GM12878 (cell line): ENCODE measurements at regions not wholly inside any gene's neighbourhood (a gene's known extent, or its start where the extent isn't known, plus 50 kb on each side); places are given as distances from the start of the nearest gene placed in this dataset.

Experiments
- ATAC-seq: fragments of 200-7000 bp; cut with Tn5 transposase; 3 replicates; pipeline ENCODE4 v1.9.1; 2020; ENCODE audit warnings: mild to moderate bottlenecking, moderate library complexity
- BruUV-seq: library from RNA; stranded (reverse); fragments of 400-500 nt; replicated peaks from 2 replicates; lab custom pipeline; 2021; lab: Mats Ljungman, UMichigan
- CTCF ChIA-PET: fragments of 300-600 bp; sonication (Branson Sonifier 250); formaldehyde crosslinking; extraction: SDS; loops from one replicate; lab custom pipeline; 2021; ENCODE audit warnings: inconsistent platforms; lab: Yijun Ruan, JAX
- POLR2A ChIA-PET: fragments of 350-600 bp; formaldehyde crosslinking; extraction: SDS; loops from one replicate; lab custom pipeline; 2021; ENCODE audit warnings: inconsistent platforms; lab: Charles Lee
- RAD21 ChIA-PET: fragments of 300-600 bp; sonication (Branson Sonifier 250); formaldehyde crosslinking; loops from one replicate; lab custom pipeline; 2023; ENCODE audit warnings: antibody characterized with exemption; ENCODE audit not compliant: unreplicated experiment; lab: Charles Lee
- SMC1A ChIA-PET: fragments of 300-600 bp; sonication (Branson Sonifier 250); formaldehyde crosslinking; loops from one replicate; lab custom pipeline; 2023; ENCODE audit not compliant: unreplicated experiment, uncharacterized antibody; lab: Charles Lee
- DNase-seq: peaks from one replicate; pipeline ENCODE4 v3.0.0-alpha.2; 2011; ENCODE audit warnings: low read depth, low spot score
- FAIRE-seq: peaks from 3 replicates; lab custom pipeline; 2011; peaks lifted over from hg19 to GRCh38; lab: Jason Lieb, UNC
- H2AFZ ChIP-seq: 2 replicates; pipeline ENCODE4 v1.6.0; 2011; ENCODE audit warnings: low read depth, low read length, control low read depth; ENCODE audit not compliant: control insufficient read depth
- H3K27ac ChIP-seq: 2 replicates; pipeline ENCODE4 v1.5.1; 2011; ENCODE audit warnings: control low read depth; ENCODE audit not compliant: control insufficient read depth, insufficient read depth
- H3K27me3 ChIP-seq, 2 experiments: replicated peaks in 1 of 2; 2 replicates each; pipeline versions ENCODE4 v1.6.0 to v1.6.1; 2011; ENCODE audit warnings: low read length in 1 of 2; ENCODE audit not compliant: control insufficient read depth in 2 of 2, insufficient read depth in 2 of 2
- H3K36me3 ChIP-seq, 2 experiments: 2 replicates each; pipeline ENCODE4 v1.5.1; 2011; ENCODE audit warnings: low read length in 1 of 2; ENCODE audit not compliant: control insufficient read depth in 2 of 2, insufficient read depth in 2 of 2
- H3K4me1 ChIP-seq: 2 replicates; pipeline ENCODE4 v1.6.1; 2011; ENCODE audit warnings: mild to moderate bottlenecking, low read length, moderate library complexity, mixed read lengths; ENCODE audit not compliant: control insufficient read depth, insufficient read depth
- H3K4me2 ChIP-seq: 2 replicates; pipeline ENCODE4 v1.6.0; 2011; ENCODE audit warnings: control low read depth; ENCODE audit not compliant: control insufficient read depth, insufficient read depth
- H3K4me3 ChIP-seq: fragments of 200-600 bp; sonication (generic); 2 replicates; pipeline ENCODE4 v1.5.1; 2016
- H3K79me2 ChIP-seq: 2 replicates; pipeline ENCODE4 v1.6.0; 2011; ENCODE audit warnings: low read length; ENCODE audit not compliant: control insufficient read depth, insufficient read depth
- H3K9ac ChIP-seq: 2 replicates; pipeline ENCODE4 v1.8.0; 2011; ENCODE audit warnings: low read length, control low read depth, mixed read lengths; ENCODE audit not compliant: control insufficient read depth, insufficient read depth
- H3K9me3 ChIP-seq: replicated peaks from 3 replicates; pipeline ENCODE4 v1.5.1; 2011; ENCODE audit warnings: mild to moderate bottlenecking, low read length; ENCODE audit not compliant: control insufficient read depth, insufficient read depth
- H4K20me1 ChIP-seq: 2 replicates; pipeline ENCODE4 v1.6.0; 2011; ENCODE audit not compliant: control insufficient read depth, insufficient read depth
- BHLHE40 ChIP-seq, 2 experiments: fragments of 450-650 bp in 1 of 2; IDR thresholded peaks; 2 replicates each; pipeline ENCODE4 v1.6.1; 2011 to 2017; ENCODE audit warnings: low read depth in 2 of 2, borderline replicate concordance in 1 of 2, improper control_type of control experiment in 1 of 2, low read length in 1 of 2, mild to moderate bottlenecking in 1 of 2
- BRCA1 ChIP-seq: IDR thresholded peaks from 2 replicates; pipeline ENCODE4 v1.6.1; 2011; ENCODE audit warnings: low read depth, low read length, improper control_type of control experiment
- CBX3 ChIP-seq: fragments of 200-600 bp; sonication (generic); IDR thresholded peaks from 2 replicates; pipeline ENCODE4 v1.6.1; 2016; ENCODE audit warnings: low read depth, borderline replicate concordance
- CEBPB ChIP-seq, 2 experiments: fragments of 150-350 bp in 1 of 2; IDR thresholded peaks; 2 replicates each; pipeline ENCODE4 v1.6.1; 2012 to 2014; ENCODE audit warnings: low read depth in 2 of 2, low read length in 2 of 2, borderline replicate concordance in 1 of 2, inconsistent platforms in 1 of 2
- CHD2 ChIP-seq: IDR thresholded peaks from 2 replicates; pipeline ENCODE4 v1.6.1; 2011; ENCODE audit warnings: low read depth, low read length, improper control_type of control experiment, borderline replicate concordance
- CTCF ChIP-seq, 3 experiments: IDR thresholded peaks in 2 of 3; conservative IDR thresholded peaks in 1 of 3; 2 replicates each; pipeline ENCODE4 v1.5.1; 2011; ENCODE audit warnings: low read depth in 3 of 3, low read length in 3 of 3, mild to moderate bottlenecking in 3 of 3, control low read depth in 2 of 3, moderate library complexity in 2 of 3, inconsistent platforms in 1 of 3, mixed read lengths in 1 of 3; ENCODE audit not compliant: control insufficient read depth in 2 of 3, insufficient read depth in 1 of 3; ENCODE audit errors: extremely low read depth in 1 of 3
- GATAD2B ChIP-seq: fragments of 450-650 bp; conservative IDR thresholded peaks from 2 replicates; pipeline ENCODE4 v1.6.1; 2017; ENCODE audit warnings: low read depth, mild to moderate bottlenecking, moderate library complexity
- JUNB ChIP-seq: IDR thresholded peaks from 2 replicates; pipeline ENCODE4 v1.6.1; 2016; ENCODE audit warnings: antibody characterized with exemption, mild to moderate bottlenecking
- MXI1 ChIP-seq: fragments of 150-350 bp; IDR thresholded peaks from 2 replicates; pipeline ENCODE4 v1.6.1; 2011; ENCODE audit warnings: low read depth, mild to moderate bottlenecking, inconsistent platforms, low read length, improper control_type of control experiment
- NFXL1 ChIP-seq: fragments of 450-650 bp; IDR thresholded peaks from 2 replicates; pipeline ENCODE4 v1.6.1; 2017; ENCODE audit warnings: antibody characterized with exemption, mild to moderate bottlenecking, borderline replicate concordance
- RB1 ChIP-seq: fragments of 450-650 bp; formaldehyde crosslinking; IDR thresholded peaks from 2 replicates; pipeline ENCODE4 v1.6.1; 2017; ENCODE audit warnings: mild to moderate bottlenecking, borderline replicate concordance
- SPI1 ChIP-seq: IDR thresholded peaks from 2 replicates; pipeline ENCODE4 v1.6.1; 2011; ENCODE audit warnings: low read depth, mild to moderate bottlenecking, low read length, moderate library complexity, borderline replicate concordance; ENCODE audit not compliant: insufficient read depth
- SREBF1 ChIP-seq: IDR thresholded peaks from 2 replicates; pipeline ENCODE4 v1.6.1; 2012; ENCODE audit warnings: mild to moderate bottlenecking, low read length
- STAT1 ChIP-seq: fragments of 450-650 bp; conservative IDR thresholded peaks from 2 replicates; pipeline ENCODE4 v1.6.1; 2014; ENCODE audit warnings: antibody characterized with exemption, mild to moderate bottlenecking
- USF1 ChIP-seq: IDR thresholded peaks from 2 replicates; pipeline ENCODE4 v1.6.1; 2011; ENCODE audit warnings: borderline replicate concordance, low read depth, mild to moderate bottlenecking, moderate library complexity, mixed read lengths, low read length; ENCODE audit not compliant: insufficient read depth; ENCODE audit errors: extremely low read length
- ZNF217 ChIP-seq: fragments of 450-650 bp; IDR thresholded peaks from 2 replicates; pipeline ENCODE4 v1.6.1; 2017; ENCODE audit warnings: antibody characterized with exemption, mild to moderate bottlenecking
- WGBS: methylation state at CpG from one replicate; pipeline ENCODE4 v1.1.6; 2016; ENCODE audit warnings: low lambda C conversion rate; ENCODE audit not compliant: insufficient replicate concordance, insufficient coverage; ENCODE audit errors: missing lambda C conversion rate; 5-methylcytosine and 5-hydroxymethylcytosine counted together
- in situ Hi-C: fragments of 300-500 bp; cut with MboI; formaldehyde crosslinking; loops from 9 replicates; pipeline ENCODE4 v1.14.3; 2018; ENCODE audit warnings: mixed read lengths
- intact Hi-C: fragments of 100-400 bp; cut with micrococcal nuclease; formaldehyde crosslinking; loops from one replicate; pipeline ENCODE4 v1.14.2; 2022; ENCODE audit not compliant: unreplicated experiment

DNA sequence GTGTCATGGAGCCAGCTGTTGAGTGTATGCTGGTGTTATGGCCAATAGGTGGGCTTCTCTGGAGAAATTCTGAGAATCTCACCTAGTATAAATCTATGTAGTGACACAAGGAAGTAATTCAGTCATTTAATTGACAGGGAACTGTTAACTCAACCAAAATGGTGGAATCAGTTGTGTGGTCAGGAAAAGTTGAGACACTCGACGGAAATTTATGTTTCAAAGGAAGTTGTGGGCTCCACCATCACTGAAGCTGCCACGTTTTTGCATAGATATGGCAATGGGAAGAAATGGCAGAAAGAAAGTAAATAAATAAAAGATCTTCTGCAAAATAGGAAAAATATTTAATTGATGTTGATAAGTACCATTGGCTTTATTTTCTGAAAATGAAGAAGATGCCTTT lies 84.5 kb downstream of the ATP6V1G3 start (continued):
- TF ChIP-seq CTCF (IDR thresholded peaks at IDR 0.05 in 2 of 3, conservative IDR thresholded peaks at IDR 0.05 in 1 of 3; ENCODE audit: control insufficient read depth in 2 of 3, extremely low read depth in 1 of 3, insufficient read depth in 1 of 3, low read depth in 3 of 3, low read length in 3 of 3), result no peak
- TF ChIP-seq, all 136 proteins: peak for 0

GRCh38 chr1:198449727-198450433 lies 90.6 kb downstream of the ATP6V1G3 start:
- no peak overlapping the region for H3K27ac ChIP-seq
- POLR2A ChIA-PET, result no interaction called here
- in situ Hi-C loops, result no loop called here
- no peaks in the 10 kb centered on the region for H3K36me3 ChIP-seq
- no peaks in the 10 kb centered on the region for H3K79me2 ChIP-seq
- H3K4me1 ChIP-seq, result no peaks in the 10 kb centered on the region
- SMC1A ChIA-PET, result interaction anchor here (1.0 kb wide), 1 partner anchor 16 kb away, joined by 3 read pairs; no protein-coding TSS in a partner anchor
- H3K9ac ChIP-seq, result no peak overlapping the region
- H3K9me3 ChIP-seq, result no peaks in the 10 kb centered on the region
- no peak overlapping the region for H3K4me3 ChIP-seq
- H4K20me1 ChIP-seq, result no peaks in the 10 kb centered on the region
- no peak for FAIRE-seq
- no peak for ATAC-seq
- TF ChIP-seq SPI1 (no peak), RB1 (no peak), NFXL1 (no peak), SREBF1 (no peak), CBX3 (no peak), JUNB (no peak), GATAD2B (no peak), MXI1 (no peak), CHD2 (no peak), BRCA1 (no peak), USF1 (no peak), ZNF217 (no peak), CEBPB (IDR thresholded peaks at IDR 0.05; ENCODE audit: borderline replicate concordance in 1 of 2, low read depth in 2 of 2, low read length in 2 of 2) (no peak), BHLHE40 (IDR thresholded peaks at IDR 0.05; ENCODE audit: borderline replicate concordance in 1 of 2, low read depth in 2 of 2, low read length in 1 of 2) (no peak), STAT1 (no peak)
- H3K4me2 ChIP-seq, result no peak overlapping the region
- intact Hi-C loops, result no loop called here
- no TSS peak for BruUV-seq
- WGBS, result 9% methylated on average over 3 of the region's 3 CpGs
- DNase-seq, result no peak
- no peak overlapping the region for H2AFZ ChIP-seq
- H3K27me3 ChIP-seq, result no peaks in the 10 kb centered on the region
- CTCF ChIA-PET, result no interaction called here
- RAD21 ChIA-PET, result no interaction called here
